H1 (cell line): ENCODE measurements at regions not wholly inside any gene's neighbourhood (a gene's known extent, or its start where the extent isn't known, plus 50 kb on each side); places are given as distances from the start of the nearest gene placed in this dataset.

Experiments used
- CTCF ChIA-PET: fragments of 300-600 bp; sonication (Branson Sonifier 250); formaldehyde crosslinking; loops from one replicate; lab custom pipeline; 2021; ENCODE audit not compliant: partially characterized antibody; lab: Charles Lee
- POLR2A ChIA-PET: fragments of 300-600 bp; sonication (Branson Sonifier 250); formaldehyde crosslinking; loops from one replicate; lab custom pipeline; 2021; ENCODE audit warnings: inconsistent platforms; ENCODE audit not compliant: partially characterized antibody; lab: Charles Lee
- DNase-seq, 2 experiments: peaks; one replicate each; pipeline versions ENCODE4 v3.0.0 to v3.0.0-alpha.2; 2010 to 2022; ENCODE audit warnings: low spot score in 2 of 2, low read depth in 1 of 2, mixed read lengths in 1 of 2
- FAIRE-seq: peaks from 2 replicates; lab custom pipeline; 2011; peaks lifted over from hg19 to GRCh38; lab: Jason Lieb, UNC
- H2AFZ ChIP-seq: 2 replicates; pipeline ENCODE4 v1.8.1; 2012; ENCODE audit warnings: low read length, inconsistent platforms
- H2AK5ac ChIP-seq: 2 replicates; pipeline ENCODE4 v1.6.1; 2013; ENCODE audit warnings: low read depth, low read length
- H2BK120ac ChIP-seq: replicated peaks from 2 replicates; pipeline ENCODE3; 2013; ENCODE audit warnings: low read depth, low read length, inconsistent platforms
- H2BK12ac ChIP-seq: 2 replicates; pipeline ENCODE4 v1.6.1; 2013; ENCODE audit warnings: low read depth, low read length
- H2BK15ac ChIP-seq: 2 replicates; pipeline ENCODE4 v1.6.1; 2013; ENCODE audit warnings: low read length
- H2BK20ac ChIP-seq: 2 replicates; pipeline ENCODE4 v1.6.1; 2013; ENCODE audit warnings: low read length
- H2BK5ac ChIP-seq: 2 replicates; pipeline ENCODE4 v1.6.1; 2013; ENCODE audit warnings: low read depth, low read length
- H3K14ac ChIP-seq: 2 replicates; pipeline ENCODE4 v1.6.1; 2013; ENCODE audit warnings: inconsistent platforms; ENCODE audit not compliant: insufficient read length
- H3K18ac ChIP-seq: 2 replicates; pipeline ENCODE4 v1.6.1; 2013; ENCODE audit warnings: low read length; ENCODE audit errors: extremely low read depth
- H3K23ac ChIP-seq: 2 replicates; pipeline ENCODE4 v1.6.1; 2013; ENCODE audit warnings: inconsistent platforms; ENCODE audit not compliant: insufficient read length
- H3K23me2 ChIP-seq: 2 replicates; pipeline ENCODE4 v1.6.1; 2013; ENCODE audit warnings: low read depth, low read length
- H3K27ac ChIP-seq: 2 replicates; pipeline ENCODE4 v1.6.1; 2011; ENCODE audit warnings: low read depth, low read length, inconsistent platforms
- H3K27me3 ChIP-seq, 4 experiments: replicated peaks in 1 of 4; 1 replicate in 1 of 4; 2 replicates in 3 of 4; pipeline versions ENCODE4 v1.6.1 to v1.8.1; 2011 to 2013; ENCODE audit warnings: low read length in 3 of 4, mild to moderate bottlenecking in 3 of 4, inconsistent platforms in 2 of 4, mixed read lengths in 2 of 4, moderate library complexity in 1 of 4; ENCODE audit not compliant: control insufficient read depth in 3 of 4, insufficient read depth in 3 of 4; ENCODE audit errors: extremely low read depth in 1 of 4
- H3K36me3 ChIP-seq, 4 experiments: 2 replicates each; pipeline versions ENCODE4 v1.6.1 to v1.8.1; 2011 to 2013; ENCODE audit warnings: mild to moderate bottlenecking in 4 of 4, low read length in 3 of 4, moderate library complexity in 2 of 4, control low read depth in 1 of 4, inconsistent platforms in 1 of 4; ENCODE audit not compliant: insufficient read depth in 4 of 4, control insufficient read depth in 2 of 4
- H3K4ac ChIP-seq: replicated peaks from 2 replicates; pipeline ENCODE3; 2013; ENCODE audit warnings: low read length, low read depth, mixed read lengths, inconsistent platforms; ENCODE audit not compliant: insufficient read length
- H3K4me1 ChIP-seq, 4 experiments: replicated peaks in 1 of 4; 1 replicate in 1 of 4; 2 replicates in 3 of 4; pipeline versions ENCODE4 v1.6.1 to v1.8.1; 2011 to 2013; ENCODE audit warnings: low read length in 3 of 4, inconsistent platforms in 2 of 4, mixed read lengths in 1 of 4; ENCODE audit not compliant: insufficient read depth in 4 of 4, control insufficient read depth in 3 of 4
- H3K4me2 ChIP-seq, 2 experiments: 2 replicates each; pipeline versions ENCODE4 v1.6.1 to v1.8.1; 2011 to 2013; ENCODE audit warnings: low read depth in 2 of 2, low read length in 2 of 2, control low read depth in 1 of 2, inconsistent platforms in 1 of 2, mild to moderate bottlenecking in 1 of 2; ENCODE audit not compliant: insufficient read depth in 1 of 2
- H3K4me3 ChIP-seq, 4 experiments: fragments of 200-600, 300-600 bp in 1 of 4; sonication (generic), shearing (Covaris generic), sonication (Bioruptor Twin) in 1 of 4; 2 replicates each; pipeline versions ENCODE4 v1.5.1 to v1.8.1; 2011 to 2016; ENCODE audit warnings: low read length in 4 of 4, low read depth in 3 of 4, control low read depth in 2 of 4, inconsistent platforms in 2 of 4, mild to moderate bottlenecking in 2 of 4, mixed read lengths in 1 of 4, moderate library complexity in 1 of 4; ENCODE audit not compliant: insufficient read depth in 2 of 4; ENCODE audit errors: extremely low read depth in 1 of 4
- H3K56ac ChIP-seq: replicated peaks from 2 replicates; pipeline ENCODE3; 2013; ENCODE audit warnings: low read depth, mild to moderate bottlenecking, mixed read lengths, low read length, inconsistent platforms; ENCODE audit not compliant: insufficient read length
- H3K79me1 ChIP-seq: 2 replicates; pipeline ENCODE4 v1.6.1; 2013; ENCODE audit warnings: low read depth, low read length, control low read depth
- H3K79me2 ChIP-seq, 2 experiments: 2 replicates each; pipeline versions ENCODE4 v1.6.1 to v1.8.1; 2012 to 2013; ENCODE audit warnings: low read length in 2 of 2, mild to moderate bottlenecking in 2 of 2, inconsistent platforms in 1 of 2; ENCODE audit not compliant: insufficient read depth in 2 of 2, control insufficient read depth in 1 of 2
- H3K9ac ChIP-seq, 4 experiments: replicated peaks in 1 of 4; 1 replicate in 1 of 4; 2 replicates in 3 of 4; pipeline versions ENCODE4 v1.6.1 to v1.8.1; 2011 to 2013; ENCODE audit warnings: low read depth in 3 of 4, low read length in 3 of 4, control low read depth in 2 of 4, mild to moderate bottlenecking in 2 of 4, moderate library complexity in 2 of 4, inconsistent platforms in 1 of 4; ENCODE audit errors: extremely low read depth in 1 of 4
- H3K9me3 ChIP-seq, 2 experiments: 2 replicates each; pipeline versions ENCODE4 v1.6.1 to v1.8.1; 2012 to 2013; ENCODE audit warnings: mild to moderate bottlenecking in 2 of 2, moderate library complexity in 2 of 2, control low read depth in 1 of 2, inconsistent platforms in 1 of 2, low read depth in 1 of 2, low read length in 1 of 2, mixed read lengths in 1 of 2; ENCODE audit not compliant: insufficient read depth in 2 of 2
- H4K20me1 ChIP-seq, 2 experiments: replicated peaks in 1 of 2; 2 replicates each; pipeline versions ENCODE3 to v1.8.1; 2011 to 2013; ENCODE audit warnings: inconsistent platforms in 2 of 2, low read length in 2 of 2, mild to moderate bottlenecking in 1 of 2; ENCODE audit not compliant: insufficient read depth in 2 of 2, control insufficient read depth in 1 of 2
- H4K5ac ChIP-seq: 2 replicates; pipeline ENCODE4 v1.6.1; 2013; ENCODE audit warnings: low read length, low read depth, mixed read lengths, inconsistent platforms; ENCODE audit not compliant: insufficient read length
- H4K8ac ChIP-seq: 2 replicates; pipeline ENCODE4 v1.8.0; 2013; ENCODE audit warnings: mild to moderate bottlenecking, moderate library complexity, low read length, inconsistent platforms; ENCODE audit not compliant: insufficient read depth; ENCODE audit errors: extremely low read depth
- H4K91ac ChIP-seq: replicated peaks from 2 replicates; pipeline ENCODE3; 2013; ENCODE audit warnings: low read length, mixed read lengths, inconsistent platforms; ENCODE audit not compliant: insufficient read length
- BCL11A ChIP-seq, 2 experiments: IDR thresholded peaks; one replicate each; pipeline ENCODE4 v1.6.1; 2011; ENCODE audit warnings: low read depth in 2 of 2, low read length in 2 of 2, mild to moderate bottlenecking in 2 of 2
- CHD1 ChIP-seq: IDR thresholded peaks from 2 replicates; pipeline ENCODE4 v1.6.1; 2012; ENCODE audit warnings: low read depth, low read length, improper control_type of control experiment
- E2F6 ChIP-seq: IDR thresholded peaks from 2 replicates; pipeline ENCODE4 v1.6.1; 2012; ENCODE audit warnings: inconsistent platforms
- JUN ChIP-seq: IDR thresholded peaks from 2 replicates; pipeline ENCODE4 v1.6.1; 2011; ENCODE audit warnings: low read depth, mild to moderate bottlenecking, improper control_type of control experiment, low read length
- NRF1 ChIP-seq: IDR thresholded peaks from 2 replicates; pipeline ENCODE4 v1.6.1; 2011; ENCODE audit warnings: mild to moderate bottlenecking, low read depth, low read length, improper control_type of control experiment
- POU5F1 ChIP-seq: IDR thresholded peaks from 2 replicates; pipeline ENCODE4 v1.6.1; 2011; ENCODE audit warnings: low read depth, mild to moderate bottlenecking, low read length, moderate library complexity
- RXRA ChIP-seq: IDR thresholded peaks from 2 replicates; pipeline ENCODE4 v1.6.1; 2011; ENCODE audit warnings: low read depth, mild to moderate bottlenecking, low read length, moderate library complexity; ENCODE audit not compliant: insufficient read depth
- SAP30 ChIP-seq: fragments of 300-600 bp; sonication (generic); IDR thresholded peaks from 2 replicates; pipeline ENCODE4 v1.7.1; 2012; ENCODE audit warnings: low read length, moderate library complexity, mild to moderate bottlenecking, inconsistent platforms; ENCODE audit not compliant: insufficient read depth, insufficient replicate concordance
- SIN3A ChIP-seq, 2 experiments: IDR thresholded peaks in 1 of 2; conservative IDR thresholded peaks in 1 of 2; 2 replicates each; pipeline ENCODE4 v1.6.1; 2011 to 2012; ENCODE audit warnings: low read length in 2 of 2, improper control_type of control experiment in 1 of 2, low read depth in 1 of 2, mild to moderate bottlenecking in 1 of 2
- TAF7 ChIP-seq: optimal IDR thresholded peaks from 2 replicates; pipeline ENCODE3; 2011; ENCODE audit warnings: low read depth, mild to moderate bottlenecking, inconsistent platforms, low read length, moderate library complexity, borderline replicate concordance
- USF2 ChIP-seq: IDR thresholded peaks from 2 replicates; pipeline ENCODE4 v1.6.1; 2011; ENCODE audit warnings: low read length, improper control_type of control experiment
- ZNF274 ChIP-seq: IDR thresholded peaks from 2 replicates; pipeline ENCODE4 v1.7.0; 2012; ENCODE audit warnings: low read length, borderline replicate concordance; ENCODE audit errors: extremely low read depth
- WGBS, 2 experiments: shearing (Covaris generic) in 1 of 2; methylation state at CpG; one replicate each; pipeline versions ENCODE4 v1.1.6 to v1.1.7; 2013 to 2015; ENCODE audit warnings: low lambda C conversion rate in 2 of 2, mixed read lengths in 2 of 2, inconsistent platforms in 1 of 2, low coverage in 1 of 2, missing lambda C conversion rate in 1 of 2; ENCODE audit not compliant: insufficient replicate concordance in 2 of 2, insufficient coverage in 1 of 2, insufficient read length in 1 of 2; ENCODE audit errors: extremely low coverage in 1 of 2, missing lambda C conversion rate in 1 of 2; 5-methylcytosine and 5-hydroxymethylcytosine counted together

DNA sequence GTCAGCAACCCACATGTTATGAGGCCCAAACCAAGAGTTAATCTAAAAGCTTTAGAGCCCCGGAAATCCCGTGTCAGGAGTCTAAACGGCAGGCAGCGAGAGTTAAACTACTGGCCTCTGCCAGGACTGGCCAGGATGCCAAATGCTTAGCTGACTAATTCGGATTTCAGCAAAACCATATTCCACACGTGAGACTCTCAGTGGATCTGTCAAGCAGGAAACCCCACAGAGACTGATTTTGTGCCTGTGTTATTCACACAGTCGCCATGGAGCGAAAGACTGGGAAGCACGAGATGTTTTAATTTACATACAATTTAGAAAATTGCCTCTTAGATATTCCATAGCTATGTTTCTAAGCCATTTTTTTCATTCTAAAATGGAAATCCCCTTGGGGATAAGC is 152.9 kb downstream of the RNASET2 start:
- Histone ChIP-seq H4K5ac (no peak overlapping the region), H4K91ac (no peak overlapping the region), H2BK12ac (no peak overlapping the region), H2AK5ac (no peak overlapping the region), H3K9me3 (peaks cover 10 to 12% of the 10 kb centered on the region in 2 experiments; a peak in 2 of 4 replicates), H3K36me3 (no peaks in the 10 kb centered on the region), H3K9ac (no peak overlapping the region), H3K14ac (no peak overlapping the region), H3K4me1 (peaks cover 0 to 2% (median 0%) of the 10 kb centered on the region in 4 experiments; a peak in 1 of 7 replicates), H2AFZ (no peak overlapping the region), H3K4me3 (no peak overlapping the region), H4K8ac (no peak overlapping the region), H3K56ac (no peak overlapping the region), H3K27me3 (no peaks in the 10 kb centered on the region), H2BK20ac (no peak overlapping the region), H3K79me1 (0 out of 2 replicates have a peak, but pooled peaks cover 3% of the 10 kb centered on the region), H2BK120ac (no peak overlapping the region), H3K18ac (no peak overlapping the region), H3K23me2 (no peaks in the 10 kb centered on the region), H3K4me2 (no peak overlapping the region), H2BK5ac (no peak overlapping the region), H3K79me2 (no peaks in the 10 kb centered on the region), H4K20me1 (no peaks in the 10 kb centered on the region), H3K23ac (no peak overlapping the region), H3K4ac (no peak overlapping the region), H3K27ac (no peak overlapping the region), H2BK15ac (no peak overlapping the region)
- 87% methylated on average over 9 of the region's 9 CpGs; no CpG with 5 or more reads in 1 of the 2 experiments for WGBS, 2 experiments
- CTCF ChIA-PET, result interaction anchor here (0.8 kb wide), 1 partner anchor 186 kb away, joined by 3 read pairs; no protein-coding TSS in a partner anchor
- POLR2A ChIA-PET, result no interaction called here
- DNase-seq, result no peak
- FAIRE-seq, result no peak
- TF ChIP-seq BCL11A (IDR thresholded peaks at IDR 0.05; ENCODE audit: low read depth in 2 of 2, low read length in 2 of 2) (no peak), CHD1 (no peak), SIN3A (conservative IDR thresholded peaks at IDR 0.05 in 1 of 2, IDR thresholded peaks at IDR 0.05 in 1 of 2; ENCODE audit: low read depth in 1 of 2, low read length in 2 of 2) (no peak), USF2 (no peak), JUN (no peak), SAP30 (no peak), NRF1 (no peak), POU5F1 (no peak), TAF7 (no peak), ZNF274 (no peak), E2F6 (no peak), RXRA (no peak)
